Activated CD4-positive, alpha-beta T cell treated with anti-CD3 and anti-CD28 coated beads, Interleukin-2, Interleukin-6, amounts not matched to agents 100 ng/mL and 50 ng/mL, durations not matched to agents 16 hours and 8 hours (primary cell): ENCODE measurements at regions not wholly inside any gene's neighbourhood (a gene's known extent, or its start where the extent isn't known, plus 50 kb on each side); places are given as distances from the start of the nearest gene placed in this dataset.

Source experiments
- DNase-seq: peaks from one replicate; pipeline ENCODE4 v3.0.0-alpha.2; 2020

DNA sequence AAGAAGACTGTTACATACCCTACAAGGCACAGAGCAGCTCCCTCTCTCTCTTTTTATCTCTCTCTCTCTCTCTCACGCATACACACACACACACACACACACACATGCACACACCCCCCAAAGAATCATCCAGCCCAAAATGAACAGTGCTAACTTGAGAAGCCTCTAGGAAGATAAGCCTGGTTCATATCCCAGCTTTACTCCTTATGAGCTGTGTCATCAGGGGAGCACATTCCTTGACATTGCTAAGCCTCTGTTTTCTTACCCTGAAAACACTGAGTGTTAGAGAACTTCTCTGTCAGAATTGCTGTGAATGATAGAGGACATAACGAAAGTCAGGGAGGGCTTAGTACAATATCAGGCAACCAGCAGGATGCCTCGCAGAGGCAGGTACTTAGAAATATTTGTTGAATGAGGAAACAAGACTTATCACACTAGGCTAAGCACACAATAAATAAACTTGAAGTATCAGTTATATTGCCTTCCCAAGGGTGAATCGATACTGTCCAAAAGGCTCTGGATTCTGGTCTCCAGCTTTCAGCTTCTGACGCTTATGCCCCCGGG lies 725.6 kb upstream of the ID2 start:
- DNase-seq: no peak

DNA sequence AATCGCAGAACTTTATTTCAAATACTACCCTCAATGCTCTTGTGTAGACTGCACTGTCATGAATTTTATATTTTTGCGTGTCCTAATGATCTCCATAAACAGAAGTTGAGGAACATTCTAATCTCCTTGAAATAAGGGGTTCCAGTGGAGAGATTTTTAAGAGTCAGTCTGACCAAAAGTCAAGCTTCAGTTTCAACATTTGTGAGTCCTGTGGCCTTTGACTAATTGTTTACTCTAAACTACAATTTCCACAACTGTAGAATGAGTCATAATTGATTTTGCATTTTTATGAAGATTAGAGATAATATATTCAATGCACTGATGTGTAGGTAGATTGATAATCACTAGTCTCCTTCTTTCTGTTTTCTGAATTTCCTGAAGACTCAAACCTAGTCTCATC lies 720.3 kb upstream of the ID2 start:
- DNase-seq: no peak

DNA sequence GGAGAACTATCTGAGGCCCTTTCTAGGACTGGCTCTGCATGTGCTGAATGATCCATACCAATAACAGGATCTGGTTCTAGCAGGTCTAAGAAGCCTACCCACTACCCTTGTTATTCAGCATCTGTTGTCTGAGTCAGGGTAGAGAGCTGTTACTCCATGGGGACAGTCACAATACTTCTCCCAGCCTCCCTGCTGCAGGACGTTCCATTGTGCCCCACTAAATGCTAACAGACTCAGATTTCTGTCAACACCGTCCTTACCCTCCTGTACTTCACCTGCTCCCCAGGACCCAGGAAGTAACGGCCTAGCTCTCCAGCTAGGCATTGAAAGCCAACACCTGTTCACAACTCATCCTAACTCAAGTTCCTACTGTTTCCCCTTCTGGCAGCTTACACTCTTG lies 719.7 kb upstream of the ID2 start:
- DNase-seq: no peak

DNA sequence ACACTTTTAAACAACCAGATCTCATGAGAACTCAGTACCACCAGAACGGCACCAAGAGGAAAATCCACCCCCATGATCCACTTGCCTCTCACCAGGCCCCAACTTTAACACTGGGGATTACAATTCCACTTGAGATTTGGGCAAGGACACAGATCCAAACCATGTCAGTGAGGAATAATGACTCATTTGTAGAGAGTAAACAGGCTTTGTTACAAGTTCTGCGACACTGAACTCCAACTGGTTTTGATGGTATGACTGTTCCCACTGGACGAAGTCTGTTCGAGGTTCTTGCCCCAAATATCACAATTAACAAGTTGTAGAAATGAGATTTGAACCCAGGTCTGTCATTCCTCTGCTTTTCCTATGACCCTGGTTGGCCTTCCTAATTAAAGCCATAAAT lies 718.1 kb upstream of the ID2 start:
- no peak for DNase-seq

DNA sequence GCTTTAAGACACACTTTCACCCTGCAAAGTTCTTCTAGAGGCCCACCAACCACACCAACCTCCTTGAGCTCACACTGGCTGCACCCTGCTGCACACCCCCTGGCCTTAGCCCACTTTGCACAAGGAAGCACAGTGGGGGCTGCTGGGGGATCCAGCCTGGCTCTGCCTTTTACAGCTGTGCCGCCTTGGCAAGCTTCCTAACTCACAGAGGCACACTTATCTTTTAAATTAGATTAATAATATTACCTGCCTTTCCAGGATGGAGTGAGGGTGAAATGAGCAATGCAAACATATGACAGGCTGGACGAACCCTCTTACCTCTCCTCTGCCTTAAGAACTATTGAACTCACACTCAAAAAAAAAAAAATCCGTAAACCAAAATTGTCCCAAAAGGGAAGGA lies 715.8 kb upstream of the ID2 start:
- DNase-seq: no peak

DNA sequence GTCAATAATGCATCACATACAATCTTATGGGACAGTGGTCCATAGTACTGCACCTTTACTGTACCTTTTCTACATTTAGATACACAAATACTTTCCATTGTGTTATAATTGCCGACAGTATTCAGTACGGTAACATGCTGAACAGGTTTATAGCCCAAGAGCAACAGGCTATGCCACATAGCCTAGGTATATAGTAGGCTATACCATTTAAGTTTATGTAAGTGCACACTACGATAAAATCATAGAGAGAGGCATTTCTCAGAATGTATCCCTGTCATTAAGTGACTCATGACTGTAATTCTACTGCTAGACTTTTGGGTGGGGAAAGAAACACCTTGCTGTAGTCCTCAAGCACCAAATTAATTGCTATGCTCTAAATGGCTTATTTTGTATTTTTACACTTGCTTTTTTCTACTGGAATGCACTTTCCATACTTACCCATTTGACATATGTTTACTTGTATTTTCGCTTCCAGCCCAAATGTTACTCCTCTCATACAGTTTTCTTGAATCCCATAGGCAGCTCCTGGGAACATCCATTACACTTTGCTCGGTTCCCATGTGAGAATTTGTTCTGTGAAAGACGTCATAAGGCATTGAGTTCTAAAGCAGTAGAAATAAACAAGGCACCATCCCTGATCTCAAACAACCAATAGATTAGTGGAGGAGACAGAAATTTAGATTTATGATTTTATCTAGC lies 714.0 kb upstream of the ID2 start:
- no peak for DNase-seq

DNA sequence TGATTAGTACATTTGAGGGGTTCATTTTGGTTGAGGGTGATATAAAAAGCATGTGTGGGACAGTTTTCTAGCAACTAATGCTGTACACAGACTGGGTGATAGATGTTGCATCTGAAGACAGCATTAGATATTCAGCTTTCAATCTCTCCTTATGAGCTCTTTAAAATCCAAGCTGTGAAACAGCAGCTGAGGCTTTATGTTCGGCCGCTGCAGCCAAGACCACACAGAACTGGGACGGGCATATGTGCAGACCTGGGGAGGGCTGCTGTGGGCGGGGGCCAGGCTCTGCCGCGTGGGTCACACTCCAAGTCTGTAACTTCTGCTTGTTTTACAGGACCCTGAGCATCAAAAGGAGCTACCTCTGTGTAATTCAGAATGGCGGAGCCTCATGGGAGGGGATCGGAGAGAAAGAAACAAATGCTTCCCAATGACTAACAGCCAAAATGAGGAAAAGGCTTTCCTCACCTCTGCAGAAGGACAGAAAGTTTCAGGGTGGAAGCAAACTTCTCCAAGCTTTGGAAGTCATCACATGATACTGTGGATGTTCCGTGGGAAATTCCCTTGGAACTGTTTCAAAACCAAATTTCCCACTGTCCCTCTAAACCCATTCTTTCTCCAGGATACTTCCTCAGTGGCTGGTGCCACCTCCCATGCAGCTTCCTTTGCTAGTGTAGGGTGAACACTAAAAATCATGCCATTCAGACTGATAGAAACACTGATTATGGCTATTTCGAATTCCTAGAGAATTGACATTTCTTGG lies 711.9 kb upstream of the ID2 start:
- no peak for DNase-seq

DNA sequence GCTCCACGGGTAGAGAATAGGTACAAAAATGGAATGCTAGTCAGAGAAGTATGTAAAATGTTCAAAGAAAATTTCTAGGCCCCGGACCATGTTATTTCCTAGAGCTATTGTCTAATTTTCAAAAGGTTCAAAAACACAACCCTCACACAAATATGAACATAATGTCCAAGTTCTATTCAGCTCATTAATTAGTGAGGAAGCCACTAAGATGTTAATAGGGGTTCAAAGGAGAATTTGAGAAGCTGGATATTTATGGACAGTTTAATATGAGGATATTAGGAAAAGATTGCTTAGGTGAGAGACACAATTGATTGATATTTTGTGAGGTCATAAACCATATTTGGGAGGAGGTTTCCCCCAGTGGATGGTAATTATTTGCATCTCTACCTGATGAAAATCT lies 710.6 kb upstream of the ID2 start:
- DNase-seq: no peak

DNA sequence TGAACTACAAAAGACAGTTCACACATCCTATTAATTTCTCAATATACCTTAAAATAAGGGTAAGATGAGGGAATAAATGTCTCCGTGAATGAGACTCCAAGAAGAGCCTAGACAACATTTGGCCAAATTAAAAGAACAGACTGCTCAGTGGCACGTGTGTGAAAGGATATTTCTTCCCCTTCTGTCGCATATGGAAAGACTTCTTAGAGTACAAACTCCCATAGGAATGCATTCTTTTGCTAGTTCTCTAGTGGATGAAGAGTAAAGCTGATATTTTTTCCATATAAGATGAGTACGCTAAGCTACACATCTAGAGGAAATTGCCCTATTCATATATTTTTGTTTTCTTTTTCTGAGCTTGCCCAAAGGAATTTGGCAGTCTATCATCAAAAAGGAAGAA lies 710.0 kb upstream of the ID2 start:
- DNase-seq: no peak

DNA sequence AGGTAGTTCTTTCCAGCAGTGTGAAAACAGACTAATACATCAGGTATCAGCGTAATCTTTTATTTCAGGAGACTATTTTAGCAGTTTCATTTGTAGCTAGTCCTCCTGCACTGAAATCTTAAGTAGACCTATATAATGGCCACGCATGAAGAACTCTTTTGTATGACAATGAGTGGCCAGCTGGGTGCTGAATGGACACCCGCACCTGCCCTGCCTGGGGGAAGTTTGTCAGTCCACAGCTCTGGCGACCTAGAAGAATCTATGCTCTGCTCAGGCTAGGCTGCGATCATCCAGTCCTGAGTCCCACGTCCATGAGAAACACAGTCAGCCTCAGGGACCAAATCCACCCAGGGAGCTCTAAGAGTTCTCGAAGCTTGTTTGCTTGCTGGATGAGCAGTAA lies 709.2 kb upstream of the ID2 start:
- DNase-seq: no peak

DNA sequence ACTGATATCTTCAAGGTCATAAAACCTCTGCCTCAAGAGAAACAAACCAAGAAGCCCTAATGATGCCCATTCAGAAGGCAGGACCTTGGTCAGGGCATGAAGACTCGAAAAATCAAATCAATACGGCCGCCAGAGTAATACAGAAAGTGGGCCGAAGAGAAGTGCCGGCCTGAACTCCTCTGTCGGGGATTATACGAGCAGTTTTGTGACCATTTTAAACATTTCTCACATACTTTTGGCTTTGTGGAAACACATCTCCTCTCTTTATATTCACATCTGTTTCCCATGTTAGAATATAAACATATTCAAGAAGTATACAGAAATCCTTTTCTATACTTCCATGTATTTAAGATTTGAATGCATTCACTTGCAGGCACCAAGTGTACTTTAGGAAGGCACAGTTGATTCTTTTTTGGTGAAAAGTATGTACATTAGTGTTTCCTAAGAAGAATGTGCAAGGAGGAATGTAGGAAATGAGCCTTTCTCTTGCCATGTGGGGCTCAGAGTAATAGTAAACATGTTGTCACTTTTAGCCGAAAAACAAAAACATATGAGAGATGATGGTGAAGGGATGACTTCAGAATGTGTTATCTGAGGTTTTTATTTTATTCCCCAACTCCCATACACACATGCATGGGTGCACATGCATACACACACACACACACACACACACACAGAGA lies 707.9 kb upstream of the ID2 start:
- no peak for DNase-seq

DNA sequence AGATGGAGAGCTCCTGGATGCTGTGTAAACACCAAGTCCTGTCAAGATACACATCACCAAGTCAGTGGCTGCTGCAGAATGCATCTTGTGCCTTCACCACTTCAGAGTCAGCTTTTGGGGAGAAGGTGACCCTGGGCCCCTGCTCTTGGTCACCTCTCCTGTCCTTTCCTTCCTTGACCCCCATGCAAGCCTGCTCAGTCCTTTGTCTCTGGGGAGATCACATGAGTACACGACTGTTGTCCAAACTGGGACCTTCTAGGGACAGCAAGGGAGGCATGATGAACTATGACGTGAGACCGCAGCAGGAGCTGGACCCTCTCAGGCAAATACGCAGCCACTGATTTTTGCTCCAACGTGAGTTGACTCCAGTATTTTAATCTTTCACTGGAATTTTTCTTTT lies 706.9 kb upstream of the ID2 start:
- DNase-seq: no peak

DNA sequence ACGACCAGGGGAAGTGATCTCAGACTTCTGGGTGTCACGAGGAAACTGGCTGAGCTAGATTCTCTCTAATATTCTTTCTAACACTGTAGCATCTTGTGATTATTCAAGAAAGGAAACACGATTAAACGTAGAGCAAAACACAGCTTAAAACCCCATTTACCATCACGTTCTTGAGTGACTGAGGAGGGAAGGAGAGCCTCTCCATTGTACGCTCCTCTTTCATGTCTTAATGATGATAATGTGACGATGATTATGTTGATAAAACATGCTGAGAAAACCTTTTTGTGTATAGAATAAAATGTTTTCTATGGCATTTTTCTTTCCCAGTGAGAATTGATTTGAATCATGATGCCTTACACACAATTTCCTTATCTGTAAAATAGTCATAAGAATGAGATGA lies 705.6 kb upstream of the ID2 start:
- DNase-seq: no peak

DNA sequence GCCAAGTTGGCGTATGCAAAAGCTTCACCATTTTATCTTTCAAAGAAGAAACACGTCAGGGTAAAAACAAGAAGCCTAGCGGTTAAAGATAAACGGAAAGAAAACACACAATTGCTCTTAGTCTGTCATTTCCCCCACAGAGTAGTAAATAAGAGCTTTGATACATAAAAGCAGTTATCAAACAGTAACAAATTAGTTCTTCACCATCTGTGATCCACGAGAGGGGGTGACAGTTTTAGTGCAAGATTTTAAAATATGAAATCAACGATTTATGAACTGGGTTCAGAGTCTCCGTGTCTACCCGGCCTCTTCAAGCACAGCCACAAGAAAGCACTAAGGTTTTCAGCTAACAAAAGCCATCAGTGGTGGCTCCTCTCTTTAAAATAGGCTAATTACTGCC lies 703.9 kb upstream of the ID2 start:
- DNase-seq: no peak

DNA sequence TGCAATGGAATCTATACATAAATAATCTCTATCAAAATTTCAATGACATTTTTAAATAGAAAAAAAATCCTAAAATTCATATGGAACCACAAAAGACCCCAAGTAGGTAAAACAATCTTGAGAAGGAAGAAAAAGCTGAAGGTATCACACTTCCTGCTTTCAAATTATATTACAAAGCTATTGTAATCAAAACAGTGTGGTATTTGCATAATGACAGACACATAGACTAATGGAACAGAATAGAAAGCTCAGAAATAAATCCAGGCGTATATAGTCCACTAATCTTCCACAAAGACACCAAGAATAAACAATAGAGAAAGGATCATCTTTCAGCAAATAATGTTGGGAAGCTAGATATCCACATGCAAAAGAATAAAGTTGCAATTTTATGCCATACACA lies 699.8 kb upstream of the ID2 start:
- DNase-seq: no peak

DNA sequence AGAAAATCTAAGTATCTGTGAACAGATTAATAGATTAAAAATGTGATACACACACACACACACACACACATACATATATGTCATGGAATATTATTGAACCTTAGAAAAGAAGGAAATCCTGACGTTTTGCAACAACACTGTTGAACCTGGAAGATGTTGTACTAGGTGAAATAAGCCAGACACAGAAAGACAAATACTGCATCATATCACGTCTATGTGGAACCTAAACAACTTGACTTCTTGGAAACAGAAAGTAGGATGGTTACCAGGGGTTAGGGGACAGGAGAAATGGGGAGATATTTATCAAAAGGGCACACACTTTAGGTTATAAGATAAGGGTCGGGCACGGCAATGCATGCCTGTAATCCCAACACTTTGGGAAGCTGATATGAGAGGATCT lies 698.4 kb upstream of the ID2 start:
- no peak for DNase-seq

DNA sequence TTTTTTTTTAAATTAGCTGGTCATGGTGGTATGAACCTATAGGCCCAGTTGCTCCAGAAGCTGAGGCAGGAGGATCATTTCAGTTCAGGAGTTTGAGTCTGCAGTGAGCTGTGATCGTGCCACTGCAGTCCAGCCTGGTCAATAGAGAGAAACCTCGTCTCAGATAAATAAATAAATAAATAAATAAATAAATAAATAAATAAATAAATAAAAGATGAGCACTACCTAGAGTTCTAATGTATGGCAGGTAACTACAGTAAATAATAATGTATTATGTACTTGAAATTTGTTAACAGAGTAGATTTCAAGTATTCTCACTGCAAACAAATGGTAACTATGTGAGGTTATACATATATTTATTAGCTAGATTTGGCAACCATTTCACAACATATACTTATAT lies 697.9 kb upstream of the ID2 start:
- DNase-seq: no peak

DNA sequence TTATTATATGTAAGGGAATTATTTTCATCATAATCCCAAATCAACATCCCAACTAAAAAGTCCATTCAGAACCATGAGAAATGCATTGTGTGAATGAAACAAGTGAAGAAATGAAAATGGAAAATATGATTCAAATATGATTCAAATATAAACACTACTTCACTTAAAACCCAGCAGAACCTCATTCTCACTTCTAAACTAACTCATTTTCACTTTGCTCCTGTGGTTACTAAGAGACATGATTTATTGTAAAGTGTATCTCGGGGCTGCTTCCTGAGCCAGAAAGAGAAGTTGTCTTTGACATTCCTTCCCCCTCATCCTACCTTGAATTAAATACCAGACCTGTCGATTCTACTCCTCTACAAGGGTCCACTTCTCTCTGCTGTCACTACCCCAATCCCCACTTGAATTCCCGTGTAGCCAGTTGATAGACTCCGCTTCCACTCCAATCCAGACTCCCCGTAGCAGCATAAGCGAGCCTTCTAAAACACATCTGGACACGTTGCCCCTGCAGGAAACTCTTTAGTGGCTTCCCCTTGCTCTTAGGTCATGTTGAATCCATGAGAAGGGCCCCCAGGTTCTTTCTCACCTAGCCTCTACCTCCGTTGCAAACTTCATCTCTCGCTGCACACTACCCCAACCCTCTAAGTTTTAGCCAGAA lies 697.0 kb upstream of the ID2 start:
- peak; percentile 58 for DNase-seq

DNA sequence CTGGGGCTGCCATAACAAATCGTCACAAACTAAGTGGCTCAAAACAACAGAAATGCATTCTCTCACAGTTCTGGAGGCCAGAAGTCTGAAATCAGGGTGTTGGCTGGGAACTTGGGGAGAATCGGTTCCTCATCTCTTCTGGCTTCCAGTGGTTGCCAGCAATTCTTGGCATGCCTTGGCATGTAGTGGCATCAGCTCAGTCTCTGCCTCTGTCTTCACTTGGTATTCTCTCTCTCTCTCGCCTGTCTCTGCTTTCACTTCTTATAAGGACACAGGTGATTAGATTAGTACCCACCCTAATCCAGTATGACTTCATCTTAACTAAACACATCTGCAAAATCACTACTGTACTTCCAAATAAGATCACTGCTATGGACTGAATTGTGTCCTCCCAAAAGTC lies 695.4 kb upstream of the ID2 start:
- DNase-seq: no peak

DNA sequence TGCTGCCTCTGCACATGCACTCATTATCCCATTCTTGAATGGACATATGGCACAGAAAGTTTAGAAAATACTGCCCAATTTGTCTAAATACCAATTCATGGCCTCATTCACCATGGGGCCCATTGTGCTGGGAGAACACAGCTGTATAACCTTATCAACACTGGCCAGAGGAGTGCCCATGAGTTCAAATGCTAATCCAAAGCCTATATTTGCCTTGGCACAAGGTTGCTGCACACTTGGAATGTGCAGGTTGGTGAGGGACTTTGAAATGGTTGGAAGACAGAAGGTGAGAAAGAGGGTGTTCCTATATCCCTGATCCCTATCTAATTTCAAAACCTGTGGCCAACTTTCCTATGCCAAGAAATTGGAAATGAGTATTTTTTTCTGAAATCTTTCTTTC lies 693.9 kb upstream of the ID2 start:
- DNase-seq: no peak

DNA sequence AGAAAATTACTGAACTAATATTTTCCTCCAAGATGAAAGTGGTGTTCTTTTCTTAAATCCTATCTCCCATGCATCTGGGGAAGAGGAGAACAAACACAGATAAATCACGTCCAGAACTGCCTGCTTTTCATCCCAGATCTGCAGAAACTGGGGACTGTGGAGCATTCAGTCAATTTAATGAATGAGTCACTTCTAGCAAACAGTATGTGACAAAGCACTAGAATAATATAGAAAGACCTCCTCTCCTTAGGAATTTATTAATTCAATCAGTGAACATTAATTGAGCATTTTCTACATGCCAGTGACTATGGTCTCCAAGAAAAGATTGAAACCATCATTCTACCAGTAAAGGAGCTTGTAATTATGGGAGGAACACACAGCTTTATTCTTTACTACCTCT lies 693.4 kb upstream of the ID2 start:
- DNase-seq: no peak

DNA sequence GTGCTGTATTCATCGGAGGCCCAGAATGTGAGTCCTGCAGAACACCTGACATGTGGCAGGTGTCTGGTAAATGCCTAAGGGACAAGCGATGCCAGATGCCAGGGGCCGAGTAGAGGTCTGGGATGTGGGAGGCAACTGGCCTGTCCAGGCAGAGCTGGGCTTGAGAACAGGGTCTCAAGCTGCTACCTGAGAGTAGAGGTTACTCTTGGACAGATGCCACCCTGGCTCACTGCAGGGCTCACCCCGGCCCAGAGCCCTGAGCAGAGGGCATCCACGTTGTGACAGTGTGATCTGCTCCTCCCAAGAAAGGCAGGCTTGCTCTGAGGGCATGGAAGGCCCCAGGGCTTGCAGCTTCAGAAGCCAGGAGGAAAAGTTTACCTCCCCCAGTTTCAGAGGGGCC lies 692.0 kb upstream of the ID2 start:
- DNase-seq: no peak
